Kidney (tissue), 13 donors: ENCODE measurements at regions not wholly inside any gene's neighbourhood (a gene's known extent, or its start where the extent isn't known, plus 50 kb on each side); places are given as distances from the start of the nearest gene placed in this dataset.

ENCODE experiments used
- DNase-seq, 5 donors: peaks; one replicate each; pipeline ENCODE4 v3.0.0-alpha.2; 2013 to 2020
- FAIRE-seq: peaks from 2 replicates; lab custom pipeline; 2012; peaks lifted over from hg19 to GRCh38; lab: Jason Lieb, UNC
- H3K27ac ChIP-seq, 2 donors: one replicate each; pipeline ENCODE4 v1.7.0; 2013; ENCODE audit warnings: low read depth in 2 of 2, low read length in 2 of 2, inconsistent platforms in 1 of 2
- H3K27me3 ChIP-seq: one replicate; pipeline ENCODE4 v1.7.1; 2013; ENCODE audit warnings: low read length, inconsistent platforms; ENCODE audit not compliant: control insufficient read depth, insufficient read depth
- H3K36me3 ChIP-seq, 3 donors: one replicate each; pipeline versions ENCODE4 v1.7.0 to v1.7.1; 2013; ENCODE audit warnings: low read length in 3 of 3, control low read depth in 1 of 3, inconsistent platforms in 1 of 3; ENCODE audit not compliant: insufficient read depth in 3 of 3, control insufficient read depth in 2 of 3
- H3K4me1 ChIP-seq, 3 donors: one replicate each; pipeline versions ENCODE4 v1.7.0 to v1.7.1; 2013; ENCODE audit warnings: low read length in 3 of 3, inconsistent platforms in 1 of 3, low read depth in 1 of 3; ENCODE audit not compliant: control insufficient read depth in 2 of 3, insufficient read depth in 2 of 3
- H3K4me3 ChIP-seq, 3 donors: one replicate each; pipeline versions ENCODE4 v1.7.0 to v1.8.1; 2013; ENCODE audit warnings: low read length in 3 of 3, control low read depth in 1 of 3, inconsistent platforms in 1 of 3
- H3K9ac ChIP-seq, 3 donors: one replicate each; pipeline versions ENCODE4 v1.7.0 to v1.7.1; 2013; ENCODE audit warnings: low read length in 3 of 3, control low read depth in 1 of 3, inconsistent platforms in 1 of 3
- H3K9me3 ChIP-seq, 3 donors: one replicate each; pipeline versions ENCODE4 v1.7.0 to v1.7.1; 2013; ENCODE audit warnings: low read length in 3 of 3, control low read depth in 1 of 3, inconsistent platforms in 1 of 3; ENCODE audit not compliant: control insufficient read depth in 2 of 3, insufficient read depth in 1 of 3
- CTCF ChIP-seq: IDR thresholded peaks from 3 replicates; pipeline ENCODE4 v1.5.1; 2012; ENCODE audit warnings: mild to moderate bottlenecking, moderate library complexity, borderline replicate concordance; ENCODE audit not compliant: insufficient read depth; ENCODE audit errors: extremely low read depth
- intact Hi-C: fragments of 100-400 bp; cut with DNase I; formaldehyde crosslinking; loops from one replicate; pipeline ENCODE4 v1.11.1; 2022
- donor health status: control.
- donor health status: control.
- donor health status: control.
- donor health status: control.
- donor health status: control.
- donor health status: DM: yes; HTN: yes; CAD: no.
- donor health status: Normal renal cell carcinoma (clear cell type).

GRCh38 chr10:76711222-76711997 is 926.2 kb downstream of the KCNMA1 start:
- intact Hi-C loops: no loop called here
- H3K27me3 ChIP-seq: no peaks in the 10 kb centered on the region
- TF ChIP-seq CTCF: no peak
- no peaks in the 10 kb centered on the region for H3K36me3 ChIP-seq
- no peak overlapping the region for H3K4me3 ChIP-seq
- no peak overlapping the region for H3K9ac ChIP-seq
- FAIRE-seq (no peak), DNase-seq (peak in 1 of 5 donors; percentile 26)
- no peak overlapping the region for H3K27ac ChIP-seq
- H3K4me1 ChIP-seq: no peaks in the 10 kb centered on the region
- peaks cover 0 to 4% (median 0%) of the 10 kb centered on the region in 3 donors for H3K9me3 ChIP-seq

- TF ChIP-seq CTCF: no peak
- H3K9me3 ChIP-seq: peaks cover 0 to 5% (median 0%) of the 10 kb centered on the region in 3 donors
- DNase-seq: no peak
- H3K27me3 ChIP-seq: no peaks in the 10 kb centered on the region
- no peaks in the 10 kb centered on the region for H3K36me3 ChIP-seq
- H3K4me3 ChIP-seq: no peak overlapping the region
- H3K9ac ChIP-seq: no peak overlapping the region
- intact Hi-C loops: no loop called here
- H3K4me1 ChIP-seq: no peaks in the 10 kb centered on the region
- no peak for FAIRE-seq
- H3K27ac ChIP-seq: no peak overlapping the region
Measured at GRCh38 chr10:76700241-76700640, 937.4 kb downstream of the KCNMA1 start.

- Histone ChIP-seq H3K27me3 (no peaks in the 10 kb centered on the region), H3K27ac (no peak overlapping the region), H3K9me3 (peaks cover 0 to 8% (median 0%) of the 10 kb centered on the region in 3 donors), H3K36me3 (no peaks in the 10 kb centered on the region), H3K4me3 (no peak overlapping the region), H3K9ac (no peak overlapping the region), H3K4me1 (no peaks in the 10 kb centered on the region)
- no peak for TF ChIP-seq CTCF
- DNase-seq: no peak
- intact Hi-C loops: no loop called here
- no peak for FAIRE-seq
Measured at GRCh38 chr10:76697923-76698322, 939.7 kb downstream of the KCNMA1 start.

- DNase-seq: no peak
- H3K27me3 ChIP-seq: no peaks in the 10 kb centered on the region
- no peaks in the 10 kb centered on the region for H3K36me3 ChIP-seq
- peaks cover 0 to 3% (median 0%) of the 10 kb centered on the region in 3 donors for H3K9me3 ChIP-seq
- no peak overlapping the region for H3K9ac ChIP-seq
- FAIRE-seq: no peak
- intact Hi-C loops: no loop called here
- TF ChIP-seq CTCF: no peak
- no peak overlapping the region for H3K27ac ChIP-seq
- no peaks in the 10 kb centered on the region for H3K4me1 ChIP-seq
- no peak overlapping the region for H3K4me3 ChIP-seq
Measured at GRCh38 chr10:76695069-76695468, 942.5 kb downstream of the KCNMA1 start.
